ENCODE measurements at regions not wholly inside any gene's neighbourhood (a gene's known extent, or its start where the extent isn't known, plus 50 kb on each side); places are given as distances from the start of the nearest gene placed in this dataset.

GRCh38 chr17:33730131-33730530, 437.0 kb upstream of the ASIC2 start:
- H3K4me1 ChIP-seq = no peaks in the 10 kb centered on the region
- TF ChIP-seq POLR2AphosphoS5 (IDR thresholded peaks at IDR 0.05) (no peak), EP300 (IDR thresholded peaks at IDR 0.05) (no peak), POLR2A (IDR thresholded peaks at IDR 0.05) (no peak), CTCF (IDR thresholded peaks at IDR 0.05) (no peak)
- H3K36me3 ChIP-seq = no peaks in the 10 kb centered on the region
- no peak for DNase-seq (ENCODE audit: low spot score in 2 of 2)
- 40% methylated on average over 2 of the region's 2 CpGs for WGBS
- H3K4me3 ChIP-seq = no peak overlapping the region
- no peak overlapping the region for H3K27ac ChIP-seq
- H3K27me3 ChIP-seq = peaks cover 45% of the 10 kb centered on the region
- H3K9me3 ChIP-seq = no peaks in the 10 kb centered on the region

- Histone ChIP-seq H3K4me3 (no peak overlapping the region), H3K36me3 (no peaks in the 10 kb centered on the region), H3K27me3 (peaks cover 50% of the 10 kb centered on the region), H3K9me3 (no peaks in the 10 kb centered on the region), H3K4me1 (no peaks in the 10 kb centered on the region), H3K27ac (no peak overlapping the region)
- 26% methylated on average over 3 of the region's 3 CpGs for WGBS
- no peak for DNase-seq (ENCODE audit: low spot score in 2 of 2)
- TF ChIP-seq CTCF (IDR thresholded peaks at IDR 0.05) (no peak), EP300 (IDR thresholded peaks at IDR 0.05) (no peak), POLR2A (IDR thresholded peaks at IDR 0.05) (no peak), POLR2AphosphoS5 (IDR thresholded peaks at IDR 0.05) (no peak)
Observed at GRCh38 chr17:33732116-33732515, 439.0 kb upstream of the ASIC2 start.

- Histone ChIP-seq H3K36me3 (no peaks in the 10 kb centered on the region), H3K27me3 (peaks cover 48% of the 10 kb centered on the region), H3K4me3 (no peak overlapping the region), H3K9me3 (no peaks in the 10 kb centered on the region), H3K27ac (no peak overlapping the region), H3K4me1 (no peaks in the 10 kb centered on the region)
- no peak for DNase-seq (ENCODE audit: low spot score in 2 of 2)
- TF ChIP-seq CTCF (IDR thresholded peaks at IDR 0.05) = no peak
- no peak for TF ChIP-seq POLR2A (IDR thresholded peaks at IDR 0.05)
- no peak for TF ChIP-seq POLR2AphosphoS5 (IDR thresholded peaks at IDR 0.05)
- TF ChIP-seq EP300 (IDR thresholded peaks at IDR 0.05) = no peak
Observed at GRCh38 chr17:33739714-33740113, 446.6 kb upstream of the ASIC2 start.

DNA sequence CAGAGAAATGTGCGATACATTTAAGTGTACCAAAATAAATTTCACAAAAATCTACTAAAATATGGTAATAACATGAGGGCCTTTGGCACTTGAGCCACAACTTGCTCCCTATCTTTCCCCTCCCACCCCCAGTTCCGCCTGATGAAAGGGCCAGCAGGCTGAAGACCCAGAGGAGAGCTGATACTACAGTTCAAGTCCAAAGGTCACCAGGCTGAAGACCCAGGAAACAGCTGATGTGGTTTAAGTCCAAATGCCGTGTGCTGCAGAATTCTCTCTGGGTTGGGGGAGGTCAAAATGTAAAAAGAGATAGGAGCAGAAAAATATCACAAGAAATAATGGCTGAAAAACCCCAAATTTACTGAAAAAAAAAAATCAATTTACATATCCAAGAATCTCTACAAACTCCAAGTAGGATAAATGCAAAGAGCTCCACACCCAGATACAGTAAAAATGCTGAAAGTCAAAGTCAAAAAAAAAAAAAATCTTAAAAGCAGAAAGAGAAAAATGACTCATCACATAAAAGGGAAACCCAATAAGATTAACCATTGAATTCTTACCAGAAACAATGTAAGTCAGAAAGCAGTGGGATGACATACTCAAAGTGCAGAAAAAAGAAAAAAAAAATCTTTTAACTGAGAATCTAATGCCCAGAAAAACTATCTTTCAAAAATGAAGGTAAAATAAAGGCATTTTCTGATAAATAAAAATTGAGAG, 452.1 kb upstream of the ASIC2 start:
- H3K9me3 ChIP-seq = no peaks in the 10 kb centered on the region
- H3K36me3 ChIP-seq = no peaks in the 10 kb centered on the region
- DNase-seq (ENCODE audit: low spot score in 2 of 2) = no peak
- H3K27ac ChIP-seq = no peak overlapping the region
- no peak for TF ChIP-seq CTCF (IDR thresholded peaks at IDR 0.05)
- no peak for TF ChIP-seq POLR2A (IDR thresholded peaks at IDR 0.05)
- no peak for TF ChIP-seq POLR2AphosphoS5 (IDR thresholded peaks at IDR 0.05)
- no peak for TF ChIP-seq EP300 (IDR thresholded peaks at IDR 0.05)
- H3K27me3 ChIP-seq = peaks cover 24% of the 10 kb centered on the region
- H3K4me1 ChIP-seq = no peaks in the 10 kb centered on the region
- no peak overlapping the region for H3K4me3 ChIP-seq
- 63% methylated on average over 3 of the region's 3 CpGs for WGBS

- WGBS = 93% methylated on average over 4 of the region's 6 CpGs
- H3K4me3 ChIP-seq = no peak overlapping the region
- TF ChIP-seq POLR2A (IDR thresholded peaks at IDR 0.05) = no peak
- TF ChIP-seq EP300 (IDR thresholded peaks at IDR 0.05) = no peak
- TF ChIP-seq CTCF (IDR thresholded peaks at IDR 0.05) = no peak
- no peak for TF ChIP-seq POLR2AphosphoS5 (IDR thresholded peaks at IDR 0.05)
Observed at GRCh38 chr17:33749171-33749570, 456.1 kb upstream of the ASIC2 start.

More at GRCh38 chr17:33749171-33749570, 456.1 kb upstream of the ASIC2 start:
- no peak for DNase-seq (ENCODE audit: low spot score in 2 of 2)
- H3K27me3 ChIP-seq = peaks cover 41% of the 10 kb centered on the region
- no peaks in the 10 kb centered on the region for H3K36me3 ChIP-seq
- H3K9me3 ChIP-seq = no peaks in the 10 kb centered on the region
- H3K4me1 ChIP-seq = no peaks in the 10 kb centered on the region
- H3K27ac ChIP-seq = no peak overlapping the region
